Suprapubic skin (tissue), 4 donors: ENCODE measurements at regions not wholly inside any gene's neighbourhood (a gene's known extent, or its start where the extent isn't known, plus 50 kb on each side); places are given as distances from the start of the nearest gene placed in this dataset.

Source experiments
- DNase-seq, 2 donors: peaks; one replicate each; pipeline ENCODE4 v3.0.0-alpha.2; 2019; ENCODE audit warnings: low spot score in 2 of 2
- H3K27ac ChIP-seq: fragments of 200-600 bp; sonication (generic); one replicate; pipeline ENCODE4 v1.5.1; 2019
- H3K27me3 ChIP-seq: fragments of 200-600 bp; sonication (generic); one replicate; pipeline ENCODE4 v1.5.1; 2019
- H3K36me3 ChIP-seq: fragments of 200-600 bp; sonication (generic); one replicate; pipeline ENCODE4 v1.5.1; 2019
- H3K4me1 ChIP-seq: fragments of 200-600 bp; sonication (generic); one replicate; pipeline ENCODE4 v1.5.1; 2019
- H3K4me3 ChIP-seq: fragments of 200-600 bp; sonication (generic); one replicate; pipeline ENCODE4 v1.5.1; 2019; ENCODE audit warnings: mild to moderate bottlenecking
- H3K9me3 ChIP-seq: fragments of 200-600 bp; sonication (generic); one replicate; pipeline ENCODE4 v1.5.1; 2019
- EP300 ChIP-seq: sonication (generic); formaldehyde crosslinking; IDR thresholded peaks from one replicate; pipeline ENCODE4 v1.6.1; 2017; ENCODE audit warnings: antibody characterized with exemption
- POLR2A ChIP-seq, 2 donors: fragments of 450-650 bp; IDR thresholded peaks; one replicate each; pipeline ENCODE4 v1.6.1; 2017; ENCODE audit warnings: antibody characterized with exemption in 2 of 2, mild to moderate bottlenecking in 2 of 2, moderate library complexity in 2 of 2
- POLR2AphosphoS5 ChIP-seq, 3 donors: sonication (generic); formaldehyde crosslinking; IDR thresholded peaks; one replicate each; pipeline ENCODE4 v1.6.1; 2017; ENCODE audit warnings: antibody characterized with exemption in 3 of 3
- WGBS: methylation state at CpG from one replicate; pipeline ENCODE4 v1.1.5; 2018; 5-methylcytosine and 5-hydroxymethylcytosine counted together
- TF ChIP-seq, protein P1 (sequence below), 2 donors: fragments of 200-600 bp in 1 of 2; fragments of 450-650 bp in 1 of 2; sonication (generic) in 1 of 2; IDR thresholded peaks; one replicate each; pipeline ENCODE4 v1.5.1; 2016 to 2019; ENCODE audit warnings: antibody characterized with exemption in 2 of 2, mild to moderate bottlenecking in 1 of 2, moderate library complexity in 1 of 2

DNA sequence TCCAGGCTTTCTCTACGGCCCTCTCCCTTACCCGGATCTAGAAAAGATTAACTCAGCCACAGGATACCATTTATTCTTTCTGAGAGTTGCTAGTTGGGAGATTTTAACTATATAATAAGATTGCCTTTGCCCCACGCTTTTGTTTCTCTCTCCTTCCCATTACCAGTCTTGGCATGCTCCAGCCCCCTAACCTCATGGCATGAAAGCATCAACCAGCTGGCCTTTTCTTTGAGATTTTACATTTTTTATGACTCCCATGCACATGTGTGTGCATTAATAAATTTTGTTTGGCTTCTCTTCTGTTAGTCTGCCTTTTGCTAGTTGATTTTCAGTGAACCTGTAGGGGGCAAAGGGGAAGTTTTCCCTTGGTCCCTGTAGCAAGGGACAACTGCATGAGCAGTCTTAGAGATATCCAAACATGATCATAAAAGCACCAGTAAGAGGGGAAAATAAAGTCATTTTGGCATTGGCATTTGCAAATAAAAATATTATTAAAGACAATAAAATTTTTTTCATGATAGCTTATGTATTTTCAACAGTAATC, 73.6 kb downstream of the OXSM start:
- TF ChIP-seq POLR2AphosphoS5 (IDR thresholded peaks at IDR 0.05): no peak
- TF ChIP-seq, protein P1, sequence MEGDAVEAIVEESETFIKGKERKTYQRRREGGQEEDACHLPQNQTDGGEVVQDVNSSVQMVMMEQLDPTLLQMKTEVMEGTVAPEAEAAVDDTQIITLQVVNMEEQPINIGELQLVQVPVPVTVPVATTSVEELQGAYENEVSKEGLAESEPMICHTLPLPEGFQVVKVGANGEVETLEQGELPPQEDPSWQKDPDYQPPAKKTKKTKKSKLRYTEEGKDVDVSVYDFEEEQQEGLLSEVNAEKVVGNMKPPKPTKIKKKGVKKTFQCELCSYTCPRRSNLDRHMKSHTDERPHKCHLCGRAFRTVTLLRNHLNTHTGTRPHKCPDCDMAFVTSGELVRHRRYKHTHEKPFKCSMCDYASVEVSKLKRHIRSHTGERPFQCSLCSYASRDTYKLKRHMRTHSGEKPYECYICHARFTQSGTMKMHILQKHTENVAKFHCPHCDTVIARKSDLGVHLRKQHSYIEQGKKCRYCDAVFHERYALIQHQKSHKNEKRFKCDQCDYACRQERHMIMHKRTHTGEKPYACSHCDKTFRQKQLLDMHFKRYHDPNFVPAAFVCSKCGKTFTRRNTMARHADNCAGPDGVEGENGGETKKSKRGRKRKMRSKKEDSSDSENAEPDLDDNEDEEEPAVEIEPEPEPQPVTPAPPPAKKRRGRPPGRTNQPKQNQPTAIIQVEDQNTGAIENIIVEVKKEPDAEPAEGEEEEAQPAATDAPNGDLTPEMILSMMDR (IDR thresholded peaks at IDR 0.05): no peak
- no peak for TF ChIP-seq POLR2A (IDR thresholded peaks at IDR 0.05)
- TF ChIP-seq EP300: no peak
- Histone ChIP-seq H3K9me3 (no peaks in the 10 kb centered on the region), H3K27ac (no peak overlapping the region), H3K36me3 (no peaks in the 10 kb centered on the region), H3K4me3 (no peak overlapping the region), H3K27me3 (peaks cover 3% of the 10 kb centered on the region), H3K4me1 (no peaks in the 10 kb centered on the region)
- DNase-seq: no peak
- whole genome bisulfite sequencing: 78% methylated on average over 3 of the region's 3 CpGs

DNA sequence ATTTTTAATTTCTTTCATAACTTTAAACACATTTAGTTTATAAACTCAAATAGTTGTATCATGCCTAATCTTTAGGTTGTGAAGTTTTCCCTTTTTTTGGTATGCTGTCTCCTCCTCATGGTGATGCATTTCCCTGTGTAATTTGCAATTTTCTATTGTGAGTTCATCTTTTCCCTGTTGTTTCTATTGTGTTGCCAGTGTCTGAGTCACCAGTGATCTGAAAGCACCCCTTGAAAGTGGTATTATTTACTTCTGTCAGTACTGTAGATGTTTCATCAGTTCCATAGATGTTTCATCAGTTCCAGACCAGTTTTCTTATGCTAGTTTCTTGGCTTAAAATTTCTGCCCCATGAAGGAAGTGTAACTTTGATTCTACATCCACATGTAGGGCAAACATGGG, 80.6 kb downstream of the OXSM start:
- no peaks in the 10 kb centered on the region for H3K4me1 ChIP-seq
- no peaks in the 10 kb centered on the region for H3K9me3 ChIP-seq
- H3K4me3 ChIP-seq: no peak overlapping the region
- H3K27ac ChIP-seq: no peak overlapping the region
- no peaks in the 10 kb centered on the region for H3K36me3 ChIP-seq
- peaks cover 3% of the 10 kb centered on the region for H3K27me3 ChIP-seq
- no peak for DNase-seq
- TF ChIP-seq, protein P1 (IDR thresholded peaks at IDR 0.05): no peak
- TF ChIP-seq POLR2A (IDR thresholded peaks at IDR 0.05) (no peak), EP300 (no peak), POLR2AphosphoS5 (IDR thresholded peaks at IDR 0.05) (no peak)

DNA sequence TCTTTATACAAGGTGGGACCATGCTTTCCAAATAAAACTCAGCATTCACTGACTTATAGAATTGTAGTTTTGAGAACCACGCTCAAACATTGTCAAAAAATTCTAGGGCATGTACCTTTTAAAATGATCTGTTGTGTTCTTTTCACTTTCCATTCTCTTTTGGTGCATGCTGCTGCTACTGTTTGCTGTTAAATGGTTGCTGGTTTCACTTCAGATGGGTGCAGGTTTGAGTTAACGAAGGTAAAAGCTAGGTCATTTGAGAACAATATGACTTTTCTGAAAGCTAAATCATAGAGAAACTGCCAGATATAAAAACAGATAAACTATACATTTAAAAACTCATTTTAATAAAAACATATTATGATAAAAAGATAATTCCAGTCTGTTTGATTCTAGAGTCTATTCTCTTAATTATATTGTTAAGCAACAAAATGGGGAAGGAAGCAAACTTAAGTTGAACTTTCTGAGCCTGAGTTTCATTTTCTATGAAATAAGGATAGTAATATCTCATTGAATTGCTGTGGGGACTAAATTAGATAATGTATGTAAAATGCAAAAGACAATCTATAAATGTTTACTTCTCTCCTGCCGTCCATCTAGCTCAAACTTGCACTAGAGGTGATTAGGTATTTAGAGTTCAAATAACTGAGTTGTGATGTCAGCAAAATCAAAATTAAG, 82.4 kb downstream of the OXSM start:
- no peak for DNase-seq
- WGBS: 85% methylated on average over 3 of the region's 3 CpGs
- no peaks in the 10 kb centered on the region for H3K36me3 ChIP-seq
- H3K27me3 ChIP-seq: peaks cover 3% of the 10 kb centered on the region
- H3K4me1 ChIP-seq: no peaks in the 10 kb centered on the region
- H3K4me3 ChIP-seq: no peak overlapping the region
- H3K9me3 ChIP-seq: no peaks in the 10 kb centered on the region
- no peak overlapping the region for H3K27ac ChIP-seq
- TF ChIP-seq, protein P1 (IDR thresholded peaks at IDR 0.05): no peak
- TF ChIP-seq POLR2A (IDR thresholded peaks at IDR 0.05): no peak
- TF ChIP-seq POLR2AphosphoS5 (IDR thresholded peaks at IDR 0.05): no peak
- TF ChIP-seq EP300: no peak

DNA sequence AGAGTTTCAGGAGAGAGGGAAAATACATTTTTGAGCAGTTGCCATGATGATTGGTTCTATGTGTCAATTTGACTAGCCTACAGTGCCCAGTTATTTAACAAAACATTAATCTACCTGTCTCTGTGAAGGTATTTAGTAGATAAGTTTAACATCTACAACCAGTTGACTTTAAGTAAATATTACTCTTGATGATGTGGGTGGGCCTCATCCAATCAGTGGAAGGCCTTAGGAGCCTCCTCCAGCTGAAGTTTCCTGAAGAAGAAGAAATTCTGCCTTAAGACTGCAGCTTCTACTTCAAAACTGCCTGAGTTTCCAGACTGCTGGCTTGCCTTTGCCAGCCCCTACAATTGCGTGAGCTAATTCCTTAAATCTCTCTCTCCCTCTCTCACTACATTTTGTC, 93.6 kb downstream of the OXSM start:
- Histone ChIP-seq H3K27me3 (no peaks in the 10 kb centered on the region), H3K4me3 (no peak overlapping the region), H3K27ac (no peak overlapping the region), H3K9me3 (no peaks in the 10 kb centered on the region), H3K36me3 (no peaks in the 10 kb centered on the region), H3K4me1 (no peaks in the 10 kb centered on the region)
- TF ChIP-seq, protein P1 (IDR thresholded peaks at IDR 0.05): no peak
- TF ChIP-seq POLR2A (IDR thresholded peaks at IDR 0.05) (no peak), POLR2AphosphoS5 (IDR thresholded peaks at IDR 0.05) (no peak), EP300 (no peak)
- no peak for DNase-seq
- 79% methylated on average over 1 of the region's 1 CpG for WGBS

DNA sequence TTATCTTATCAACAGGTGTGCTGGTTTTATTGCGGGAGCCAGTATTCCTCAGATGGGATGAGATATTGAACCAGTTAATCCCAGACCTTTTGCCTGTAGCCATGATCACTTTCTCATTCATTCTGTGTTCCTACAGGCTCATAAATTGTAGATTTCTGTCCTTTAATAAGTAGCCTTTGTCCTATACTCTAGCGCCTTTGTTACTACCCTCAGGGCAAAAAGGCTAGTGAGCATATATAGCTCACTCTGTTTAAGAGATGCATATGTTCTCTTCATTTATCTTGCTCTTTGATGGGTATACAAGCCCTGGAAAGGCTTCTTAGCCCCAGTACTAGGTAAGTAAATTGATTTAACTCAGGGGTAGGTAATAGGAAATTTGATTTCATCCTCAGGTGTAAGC, 95.1 kb downstream of the OXSM start:
- no peak for DNase-seq
- no peak overlapping the region for H3K27ac ChIP-seq
- no peaks in the 10 kb centered on the region for H3K4me1 ChIP-seq
- H3K27me3 ChIP-seq: no peaks in the 10 kb centered on the region
- H3K9me3 ChIP-seq: no peaks in the 10 kb centered on the region
- 83% methylated on average over 2 of the region's 2 CpGs for WGBS
- TF ChIP-seq EP300 (no peak), POLR2A (IDR thresholded peaks at IDR 0.05) (no peak), POLR2AphosphoS5 (IDR thresholded peaks at IDR 0.05) (no peak)
- TF ChIP-seq, protein P1 (IDR thresholded peaks at IDR 0.05): no peak
- H3K4me3 ChIP-seq: no peak overlapping the region
- no peaks in the 10 kb centered on the region for H3K36me3 ChIP-seq
